Left lobe of liver (tissue), 2 donors: ENCODE measurements at regions not wholly inside any gene's neighbourhood (a gene's known extent, or its start where the extent isn't known, plus 50 kb on each side); places are given as distances from the start of the nearest gene placed in this dataset.
A peak's percentile ranks its signal among the peaks of the same experiment; 100 is the strongest.
"Not testable (repeated sequence)": the region's sequence is repeated elsewhere in the genome, so short reads cannot be mapped to it uniquely, and the experiment has no call there.

Experiments used
- ATAC-seq: fragments of 200-7000 bp; cut with Tn5 transposase; one replicate; pipeline ENCODE4 v1.9.1; 2020; ENCODE audit warnings: mild to moderate bottlenecking, moderate library complexity
- DNase-seq: peaks from one replicate; pipeline ENCODE4 v3.0.0-alpha.2; 2020; ENCODE audit warnings: low spot score
- donor health status: DM: no; HTN: no; CAD: no; lungs with moderate emphysema.
- donor health status: DM: no; HTN: yes; CAD: no.

DNA sequence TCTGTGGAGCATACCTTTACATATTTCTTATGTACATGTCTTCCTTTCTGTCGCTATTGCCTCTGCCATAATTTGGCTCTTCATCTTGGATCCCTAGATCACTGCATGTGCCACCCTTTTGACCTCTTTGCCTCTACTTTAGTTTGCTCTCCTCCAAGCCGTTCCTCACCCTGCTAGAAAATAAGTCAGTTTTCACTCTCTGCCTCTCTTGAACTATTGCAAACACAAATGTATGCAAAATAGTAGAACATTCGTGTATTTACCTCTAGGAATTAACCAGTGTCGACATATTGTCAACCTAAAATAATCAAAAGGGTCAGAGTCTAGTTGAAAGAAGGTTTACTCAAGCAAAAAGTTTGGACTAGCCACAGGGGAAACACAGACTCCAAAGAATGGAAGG is 1893.1 kb downstream of the KHDRBS2 start:
- not testable (repeated sequence) for DNase-seq
- ATAC-seq: peak; percentile 31

DNA sequence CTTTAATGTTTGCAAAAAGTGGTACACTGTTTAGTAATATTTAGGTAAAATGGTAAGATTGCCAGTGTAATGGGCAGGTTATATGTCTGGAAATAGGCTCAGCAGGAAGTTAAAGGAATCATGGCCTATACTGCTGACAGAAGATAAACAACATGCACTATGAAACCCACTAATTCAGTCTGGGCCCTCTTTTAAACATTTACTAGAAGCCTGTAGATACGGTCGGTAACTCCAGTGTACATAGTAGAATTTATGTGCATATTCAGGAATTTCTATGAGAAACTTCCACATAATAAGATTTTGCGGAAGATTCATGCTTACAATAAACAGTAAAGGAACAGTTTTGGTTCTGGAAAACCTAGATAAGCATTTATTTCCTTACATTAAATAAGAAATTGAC is 1896.9 kb downstream of the KHDRBS2 start:
- not testable (repeated sequence) for DNase-seq, ATAC-seq

DNA sequence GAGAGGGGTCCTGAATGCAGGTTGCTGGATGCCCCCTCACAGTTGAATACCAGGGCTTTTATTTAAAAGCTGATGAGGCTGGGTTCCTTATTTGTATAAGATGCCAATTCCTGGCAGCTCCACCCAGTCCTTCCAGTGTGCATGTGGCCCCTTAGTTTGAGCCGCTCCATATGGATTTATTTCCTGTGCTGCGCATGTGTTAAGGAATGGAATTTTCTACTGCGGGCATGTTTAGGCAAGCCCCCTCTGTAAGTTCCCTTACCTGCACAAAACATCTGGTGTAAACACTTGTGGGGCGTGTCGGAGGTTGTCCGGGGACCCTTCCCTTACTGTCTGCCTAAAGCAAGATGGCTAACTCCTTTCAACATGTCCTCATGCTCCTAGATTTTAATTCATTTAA is 1901.4 kb downstream of the KHDRBS2 start:
- not testable (repeated sequence) for ATAC-seq, DNase-seq

DNA sequence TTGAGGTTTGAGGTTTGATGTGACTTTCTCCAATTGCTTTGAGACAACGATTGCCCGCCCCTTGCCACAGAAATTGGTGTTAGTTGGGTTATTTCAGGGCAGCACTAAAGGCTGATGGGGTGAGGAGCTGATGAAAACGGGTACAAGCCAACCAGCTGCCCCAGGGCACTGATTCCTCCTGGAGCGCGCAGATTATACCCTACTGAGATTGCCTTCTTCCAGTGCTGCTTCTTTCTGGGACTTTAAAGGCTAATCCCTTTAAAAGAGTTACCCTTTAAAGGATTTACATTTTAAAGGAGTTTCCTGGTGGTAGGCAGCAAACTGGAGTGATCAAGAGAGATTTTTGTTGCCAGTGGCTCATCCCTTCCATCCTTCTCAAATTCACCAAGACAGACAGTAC is 1903.3 kb downstream of the KHDRBS2 start:
- DNase-seq, ATAC-seq: not testable (repeated sequence)

DNA sequence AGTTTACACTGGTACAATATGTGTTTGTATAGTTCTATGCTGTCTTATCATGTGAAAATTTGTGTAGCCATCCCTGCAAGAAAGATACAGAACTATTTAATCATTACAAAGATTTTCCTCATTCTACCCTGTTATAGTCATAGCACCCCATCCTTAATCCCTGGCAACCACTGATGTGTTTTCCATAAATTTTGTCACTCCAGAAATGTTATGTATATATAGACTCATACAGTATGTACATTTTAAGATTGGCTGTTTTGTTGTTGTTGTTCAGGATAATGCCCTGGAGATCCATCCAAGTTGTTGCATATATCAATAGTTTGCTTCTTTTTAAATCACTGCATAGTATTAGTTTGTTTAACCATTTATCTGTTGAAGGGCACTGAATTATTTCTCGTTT is 1911.9 kb downstream of the KHDRBS2 start:
- DNase-seq, ATAC-seq: not testable (repeated sequence)

DNA sequence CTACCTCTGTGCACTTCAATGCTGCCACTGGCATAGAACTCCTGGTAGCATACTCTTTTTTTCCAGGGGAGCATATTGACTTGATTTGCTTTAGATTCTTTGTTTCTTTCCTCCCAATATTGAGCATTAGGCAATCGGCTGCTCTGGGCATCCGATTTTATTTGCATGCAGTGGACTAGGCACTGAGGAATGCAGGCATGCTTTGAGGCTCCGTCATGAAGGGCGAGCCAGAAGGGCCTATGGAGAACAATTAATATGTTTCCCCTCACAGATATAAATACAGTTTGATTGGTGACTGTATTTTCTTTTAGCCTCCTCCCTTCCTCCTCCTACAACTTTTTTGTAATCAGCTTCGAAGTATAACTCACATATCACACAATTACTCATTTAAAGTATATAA is 1918.2 kb downstream of the KHDRBS2 start:
- not testable (repeated sequence) for ATAC-seq, DNase-seq

DNA sequence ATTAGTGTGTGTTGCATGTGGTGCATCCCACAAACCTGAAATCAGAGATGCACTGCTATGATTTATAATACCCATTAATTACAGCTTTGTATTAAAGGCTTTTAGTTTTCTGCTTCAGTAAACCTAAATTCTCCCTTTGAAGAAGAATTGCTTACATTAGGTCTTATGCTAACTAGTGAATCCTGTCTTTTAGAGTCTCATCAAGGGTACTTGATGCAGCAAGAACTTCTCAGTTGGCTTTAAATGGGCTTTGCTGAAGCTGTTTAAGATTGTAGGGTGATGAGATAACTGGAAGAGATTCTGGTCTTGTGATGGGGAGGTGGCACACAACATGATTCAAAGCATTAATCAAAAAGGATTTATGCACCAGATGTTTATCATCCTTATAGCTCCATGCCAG is 1920.1 kb downstream of the KHDRBS2 start:
- not testable (repeated sequence) for DNase-seq, ATAC-seq

DNA sequence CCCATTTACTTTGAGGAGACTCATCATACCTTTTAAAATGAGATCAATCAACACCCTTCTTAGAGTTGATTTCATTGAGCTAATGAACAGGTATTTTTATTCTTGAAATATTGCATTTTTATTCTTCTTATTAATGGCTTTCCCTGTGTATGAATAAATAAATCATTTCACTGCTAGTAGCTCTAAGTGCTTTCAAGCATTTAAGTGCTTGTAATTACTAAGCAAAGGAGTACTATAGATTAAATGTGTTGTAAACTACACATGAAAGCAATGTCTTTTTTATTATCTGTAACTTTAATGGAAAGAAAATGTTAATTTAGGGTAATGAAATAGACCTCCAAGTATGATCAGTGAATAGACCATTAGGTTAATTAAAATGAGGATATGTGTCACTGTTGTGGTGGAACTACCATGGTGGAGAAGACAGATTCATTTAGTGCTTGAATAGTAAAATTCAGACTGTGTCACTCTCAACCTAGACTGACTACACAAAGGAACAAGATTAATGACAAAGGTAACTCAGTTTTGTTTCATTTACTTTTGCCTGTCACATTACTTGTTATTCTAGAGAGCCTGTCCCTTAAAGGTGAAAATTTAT is 1943.5 kb downstream of the KHDRBS2 start:
- not testable (repeated sequence) for DNase-seq, ATAC-seq

DNA sequence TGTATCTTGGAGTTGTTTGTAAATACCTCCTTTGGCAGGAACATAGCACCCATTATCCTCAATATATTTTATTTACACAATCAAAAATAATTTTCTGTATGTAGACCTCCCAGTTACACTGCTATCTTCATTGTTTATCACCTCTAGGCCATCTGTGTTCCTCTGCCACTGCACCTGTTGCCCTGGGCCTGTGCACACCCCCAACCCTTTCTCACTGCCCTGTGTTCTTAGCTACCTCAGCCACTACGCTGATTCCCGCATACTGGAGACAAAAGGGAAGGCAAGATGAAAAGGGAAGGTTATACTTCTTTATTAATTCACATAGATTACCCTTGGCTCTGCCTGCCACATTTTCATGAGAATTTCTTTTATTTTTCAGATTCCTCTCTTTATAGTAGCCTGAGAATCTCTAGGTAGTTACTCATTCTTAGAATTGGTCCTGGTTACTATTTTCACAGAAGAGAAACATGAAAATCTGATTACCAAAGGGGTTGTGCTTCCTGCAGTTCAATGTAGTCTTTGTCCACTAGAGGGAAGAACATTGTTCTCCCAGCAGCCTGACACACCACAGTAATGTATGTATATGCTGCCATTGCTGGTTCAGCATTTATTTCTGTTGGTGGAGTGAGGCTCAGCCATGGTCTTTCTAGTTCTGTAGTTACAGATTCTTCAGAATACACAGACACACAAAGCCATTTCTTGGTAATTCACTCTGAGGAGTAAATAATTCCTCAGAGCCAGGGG is 1947.5 kb downstream of the KHDRBS2 start:
- not testable (repeated sequence) for ATAC-seq

DNA sequence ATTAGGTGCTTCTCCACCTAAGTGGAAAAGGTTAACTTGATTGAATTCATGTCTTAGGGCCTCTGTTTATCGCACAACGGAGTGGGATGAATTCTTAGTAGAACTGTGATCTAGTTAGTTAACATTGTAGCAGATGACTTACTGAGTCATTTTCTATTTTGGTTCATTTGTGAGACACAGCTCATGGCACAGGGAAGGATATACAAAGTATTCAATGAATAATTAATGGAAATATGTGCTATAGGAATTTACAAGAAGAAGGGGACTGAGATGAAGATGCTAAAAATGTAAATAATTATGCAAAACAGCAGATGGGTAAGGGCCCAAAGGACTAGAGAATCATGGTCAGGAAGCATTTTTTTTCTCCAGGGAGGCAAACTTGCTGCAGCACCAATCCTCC is 1950.9 kb downstream of the KHDRBS2 start:
- DNase-seq, ATAC-seq: not testable (repeated sequence)

More for the DNA sequence above, 1947.5 kb downstream of the KHDRBS2 start:
- DNase-seq: not testable (repeated sequence)

DNA sequence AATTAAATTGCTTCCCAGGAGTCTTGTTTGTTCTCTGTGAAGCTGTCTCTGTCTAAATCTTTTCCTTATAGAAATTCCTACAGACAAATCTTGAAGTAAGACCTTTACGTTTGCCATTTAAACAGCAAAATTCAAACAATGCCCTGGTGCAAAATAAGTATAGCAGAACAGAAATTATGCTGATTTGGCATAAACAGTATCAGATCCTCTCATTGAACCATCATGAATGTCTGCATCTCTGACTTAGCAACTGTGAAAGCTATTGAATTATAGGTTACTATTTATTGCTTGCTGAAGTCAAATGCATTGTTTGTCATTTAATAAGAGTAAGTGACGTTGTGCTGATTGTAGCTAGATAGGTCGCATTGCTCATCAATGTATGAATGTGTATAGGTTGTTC is 1952.3 kb downstream of the KHDRBS2 start:
- ATAC-seq, DNase-seq: not testable (repeated sequence)

DNA sequence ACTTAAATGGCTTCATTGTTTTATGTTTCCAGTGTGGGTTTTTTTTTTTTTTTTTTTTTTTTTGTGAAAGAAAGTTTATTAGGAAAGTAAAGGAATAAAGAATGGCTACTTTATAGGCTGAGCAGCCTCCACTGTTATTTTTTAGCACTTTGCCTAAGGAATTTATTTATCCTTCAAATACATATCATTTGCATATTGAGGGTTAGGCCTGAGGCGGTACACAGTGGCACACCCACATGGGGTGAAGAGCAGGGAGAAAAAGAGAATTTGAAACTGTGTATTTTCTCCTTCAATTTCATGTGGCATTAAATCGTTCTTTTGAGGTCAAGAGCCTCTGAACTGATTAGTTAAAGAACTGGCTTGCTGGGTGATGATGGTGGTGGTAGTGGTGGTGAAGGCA is 1977.1 kb downstream of the KHDRBS2 start:
- not testable (repeated sequence) for DNase-seq, ATAC-seq
